ENCODE measurements at regions not wholly inside any gene's neighbourhood (a gene's known extent, or its start where the extent isn't known, plus 50 kb on each side); places are given as distances from the start of the nearest gene placed in this dataset.

- TF ChIP-seq EZH2phosphoT487 (IDR thresholded peaks at IDR 0.05; ENCODE audit: borderline replicate concordance) (no peak), CTCF (conservative IDR thresholded peaks at IDR 0.05; ENCODE audit: low read length) (no peak)
These were observed 200.1 kb downstream of the ZC3H11B start for GRCh38 chr1:219412772-219413171.
